Stimulated activated naive CD8-positive, alpha-beta T cell treated with anti-CD3 and anti-CD28 coated beads, Interleukin-15, amount 100 ng/mL, for 72 hours (primary cell): ENCODE measurements at regions not wholly inside any gene's neighbourhood (a gene's known extent, or its start where the extent isn't known, plus 50 kb on each side); places are given as distances from the start of the nearest gene placed in this dataset.

Experiments
- ATAC-seq: fragments of 150-1000 bp; cut with Tn5 transposase; 2 replicates; pipeline ENCODE4 v1.10.0; 2021; ENCODE audit warnings: mild to moderate bottlenecking, moderate library complexity
- DNase-seq, 2 donors: peaks; one replicate each; pipeline ENCODE4 v3.0.0; 2021 to 2022
- H3K27ac Mint-ChIP-seq, 2 donors: one replicate each; pipeline ENCODE4 v1.8.0; 2022; ENCODE audit warnings: mild to moderate bottlenecking in 2 of 2, mixed read lengths in 2 of 2, moderate library complexity in 2 of 2
- H3K27me3 Mint-ChIP-seq: one replicate; pipeline ENCODE4 v1.8.0; 2022; ENCODE audit warnings: mixed read lengths
- H3K4me1 Mint-ChIP-seq: one replicate; pipeline ENCODE4 v1.8.0; 2022; ENCODE audit warnings: mild to moderate bottlenecking, mixed read lengths
- H3K4me3 Mint-ChIP-seq, 2 donors: one replicate each; pipeline ENCODE4 v1.8.0; 2022; ENCODE audit warnings: mild to moderate bottlenecking in 2 of 2, mixed read lengths in 2 of 2, moderate library complexity in 1 of 2
- H3K9me3 Mint-ChIP-seq, 2 donors: one replicate each; pipeline ENCODE4 v1.8.0; 2022; ENCODE audit warnings: mixed read lengths in 2 of 2

- Mint-ChIP-seq H3K27me3 (no peaks in the 10 kb centered on the region), H3K4me1 (peaks cover 15% of the 10 kb centered on the region), H3K27ac (no peak overlapping the region), H3K4me3 (no peak overlapping the region), H3K9me3 (peaks cover 4 to 14% of the 10 kb centered on the region in 2 donors)
- ATAC-seq: no peak
- DNase-seq: no peak
Observed at GRCh38 chr14:65263177-65263788, 149.2 kb upstream of the FUT8 start.

GRCh38 chr14:65267856-65268255, 144.7 kb upstream of the FUT8 start:
- H3K27me3 Mint-ChIP-seq: no peaks in the 10 kb centered on the region
- H3K4me1 Mint-ChIP-seq: peaks cover 22% of the 10 kb centered on the region
- no peak overlapping the region for H3K4me3 Mint-ChIP-seq
- no peak for DNase-seq
- no peak for ATAC-seq
- H3K9me3 Mint-ChIP-seq: no peaks in the 10 kb centered on the region
- peak overlapping the region in 1 of 2 donors; percentile 27 for H3K27ac Mint-ChIP-seq

GRCh38 chr14:65268594-65268993, 143.9 kb upstream of the FUT8 start:
- no peak overlapping the region for H3K27ac Mint-ChIP-seq
- no peak overlapping the region for H3K4me3 Mint-ChIP-seq
- DNase-seq: no peak
- no peaks in the 10 kb centered on the region for H3K27me3 Mint-ChIP-seq
- H3K9me3 Mint-ChIP-seq: no peaks in the 10 kb centered on the region
- no peak for ATAC-seq
- peaks cover 22% of the 10 kb centered on the region for H3K4me1 Mint-ChIP-seq

GRCh38 chr14:65269732-65270131, 142.8 kb upstream of the FUT8 start:
- Mint-ChIP-seq H3K27ac (no peak overlapping the region), H3K4me1 (peaks cover 22% of the 10 kb centered on the region), H3K4me3 (no peak overlapping the region), H3K27me3 (no peaks in the 10 kb centered on the region), H3K9me3 (no peaks in the 10 kb centered on the region)
- DNase-seq: no peak
- no peak for ATAC-seq

GRCh38 chr14:65277027-65277426, 135.5 kb upstream of the FUT8 start:
- Mint-ChIP-seq H3K4me3 (no peak overlapping the region), H3K4me1 (peaks cover 5% of the 10 kb centered on the region), H3K27ac (no peak overlapping the region), H3K9me3 (no peaks in the 10 kb centered on the region), H3K27me3 (no peaks in the 10 kb centered on the region)
- ATAC-seq (peak; percentile 68), DNase-seq (no peak)

GRCh38 chr14:65277580-65278270, 134.8 kb upstream of the FUT8 start:
- Mint-ChIP-seq H3K9me3 (no peaks in the 10 kb centered on the region), H3K4me3 (no peak overlapping the region), H3K4me1 (peaks cover 12% of the 10 kb centered on the region), H3K27me3 (no peaks in the 10 kb centered on the region), H3K27ac (peak overlapping the region in 1 of 2 donors; percentile 46)
- DNase-seq: no peak
- ATAC-seq: no peak

GRCh38 chr14:65278589-65278988, 133.9 kb upstream of the FUT8 start:
- ATAC-seq: no peak
- Mint-ChIP-seq H3K27me3 (no peaks in the 10 kb centered on the region), H3K4me1 (peaks cover 21% of the 10 kb centered on the region), H3K9me3 (no peaks in the 10 kb centered on the region), H3K4me3 (no peak overlapping the region), H3K27ac (no peak overlapping the region)
- no peak for DNase-seq

- H3K4me1 Mint-ChIP-seq: peaks cover 29% of the 10 kb centered on the region
- H3K4me3 Mint-ChIP-seq: no peak overlapping the region
- no peaks in the 10 kb centered on the region for H3K9me3 Mint-ChIP-seq
- ATAC-seq: no peak
- no peak for DNase-seq
- H3K27me3 Mint-ChIP-seq: no peaks in the 10 kb centered on the region
- H3K27ac Mint-ChIP-seq: no peak overlapping the region
Observed at GRCh38 chr14:65279510-65279909, 133.0 kb upstream of the FUT8 start.

GRCh38 chr14:65279958-65280357, 132.6 kb upstream of the FUT8 start:
- no peak overlapping the region for H3K4me3 Mint-ChIP-seq
- H3K27ac Mint-ChIP-seq: no peak overlapping the region

GRCh38 chr14:65280653-65281052, 131.9 kb upstream of the FUT8 start:
- Mint-ChIP-seq H3K27ac (no peak overlapping the region), H3K9me3 (no peaks in the 10 kb centered on the region), H3K4me3 (no peak overlapping the region), H3K4me1 (peaks cover 35% of the 10 kb centered on the region), H3K27me3 (no peaks in the 10 kb centered on the region)
- DNase-seq (no peak), ATAC-seq (no peak)

More at GRCh38 chr14:65279958-65280357, 132.6 kb upstream of the FUT8 start:
- ATAC-seq (no peak), DNase-seq (no peak)
- Mint-ChIP-seq H3K4me1 (peaks cover 34% of the 10 kb centered on the region), H3K27me3 (no peaks in the 10 kb centered on the region), H3K9me3 (no peaks in the 10 kb centered on the region)

- H3K27me3 Mint-ChIP-seq: no peaks in the 10 kb centered on the region
- H3K27ac Mint-ChIP-seq: peak overlapping the region; percentile 92 to 99
- DNase-seq: peak in 1 of 2 donors; percentile 23
- H3K4me3 Mint-ChIP-seq: peak overlapping the region; percentile 78 to 90
- ATAC-seq: peak; percentile 27
- no peaks in the 10 kb centered on the region for H3K9me3 Mint-ChIP-seq
- peaks cover 46% of the 10 kb centered on the region for H3K4me1 Mint-ChIP-seq
Observed at GRCh38 chr14:65281991-65282895, 130.3 kb upstream of the FUT8 start.

- no peaks in the 10 kb centered on the region for H3K9me3 Mint-ChIP-seq
- peaks cover 53% of the 10 kb centered on the region for H3K4me1 Mint-ChIP-seq
- DNase-seq: no peak
Observed at GRCh38 chr14:65282896-65283253, 129.7 kb upstream of the FUT8 start.

GRCh38 chr14:65286443-65286842, 126.1 kb upstream of the FUT8 start:
- Mint-ChIP-seq H3K27me3 (no peaks in the 10 kb centered on the region), H3K4me3 (no peak overlapping the region), H3K4me1 (peaks cover 86% of the 10 kb centered on the region), H3K9me3 (peaks cover 0 to 5% of the 10 kb centered on the region in 2 donors), H3K27ac (no peak overlapping the region)
- DNase-seq (peak; percentile 48 to 65), ATAC-seq (peak; percentile 16)

More at GRCh38 chr14:65282896-65283253, 129.7 kb upstream of the FUT8 start:
- Mint-ChIP-seq H3K27me3 (no peaks in the 10 kb centered on the region), H3K27ac (peak overlapping the region; percentile 83 to 99), H3K4me3 (peak overlapping the region; percentile 78 to 90)
- ATAC-seq: no peak

- DNase-seq (peak; percentile 81 to 84), ATAC-seq (peak; percentile 86)
- Mint-ChIP-seq H3K9me3 (peaks cover 0 to 5% of the 10 kb centered on the region in 2 donors), H3K4me3 (peak overlapping the region; percentile 85 to 97), H3K4me1 (peaks cover 84% of the 10 kb centered on the region), H3K27ac (peak overlapping the region; percentile 99), H3K27me3 (no peaks in the 10 kb centered on the region)
Observed at GRCh38 chr14:65287264-65288131, 125.0 kb upstream of the FUT8 start.

- peak overlapping the region in 1 of 2 donors; percentile 9 for H3K27ac Mint-ChIP-seq
- H3K27me3 Mint-ChIP-seq: no peaks in the 10 kb centered on the region
- DNase-seq (peak; percentile 23 to 66), ATAC-seq (peak; percentile 36)
- H3K4me1 Mint-ChIP-seq: peaks cover 68% of the 10 kb centered on the region
- peak overlapping the region; percentile 1 to 58 for H3K4me3 Mint-ChIP-seq
- H3K9me3 Mint-ChIP-seq: peaks cover 0 to 5% of the 10 kb centered on the region in 2 donors
Observed at GRCh38 chr14:65290830-65291229, 121.7 kb upstream of the FUT8 start.
